ENCODE measurements at regions not wholly inside any gene's neighbourhood (a gene's known extent, or its start where the extent isn't known, plus 50 kb on each side); places are given as distances from the start of the nearest gene placed in this dataset.

- TF ChIP-seq, protein P1, sequence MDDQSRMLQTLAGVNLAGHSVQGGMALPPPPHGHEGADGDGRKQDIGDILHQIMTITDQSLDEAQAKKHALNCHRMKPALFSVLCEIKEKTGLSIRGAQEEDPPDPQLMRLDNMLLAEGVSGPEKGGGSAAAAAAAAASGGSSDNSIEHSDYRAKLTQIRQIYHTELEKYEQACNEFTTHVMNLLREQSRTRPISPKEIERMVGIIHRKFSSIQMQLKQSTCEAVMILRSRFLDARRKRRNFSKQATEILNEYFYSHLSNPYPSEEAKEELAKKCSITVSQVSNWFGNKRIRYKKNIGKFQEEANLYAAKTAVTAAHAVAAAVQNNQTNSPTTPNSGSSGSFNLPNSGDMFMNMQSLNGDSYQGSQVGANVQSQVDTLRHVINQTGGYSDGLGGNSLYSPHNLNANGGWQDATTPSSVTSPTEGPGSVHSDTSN (IDR thresholded peaks at IDR 0.05; ENCODE audit: insufficient replicate concordance, low read depth, low read length) = peak; percentile 39
- peak; percentile 54 for TF ChIP-seq POLR2A (IDR thresholded peaks at IDR 0.05; ENCODE audit: low read depth, low read length)
- peak; percentile 71; the same call in 1 of the 2 replicates for TF ChIP-seq ZBED1 (IDR thresholded peaks at IDR 0.05; ENCODE audit: borderline replicate concordance)
- TF ChIP-seq TAF1 (IDR thresholded peaks at IDR 0.05; ENCODE audit: borderline replicate concordance, low read depth, low read length) = peak; percentile 50; the same call in 1 of the 2 replicates
- peak; percentile 88 for TF ChIP-seq ZNF687 (IDR thresholded peaks at IDR 0.05)
- TF ChIP-seq EED (IDR thresholded peaks at IDR 0.05; ENCODE audit: low read depth) = peak; percentile 81
- peak; percentile 86 for TF ChIP-seq ZNF24 (IDR thresholded peaks at IDR 0.05)
- TF ChIP-seq, protein P2, sequence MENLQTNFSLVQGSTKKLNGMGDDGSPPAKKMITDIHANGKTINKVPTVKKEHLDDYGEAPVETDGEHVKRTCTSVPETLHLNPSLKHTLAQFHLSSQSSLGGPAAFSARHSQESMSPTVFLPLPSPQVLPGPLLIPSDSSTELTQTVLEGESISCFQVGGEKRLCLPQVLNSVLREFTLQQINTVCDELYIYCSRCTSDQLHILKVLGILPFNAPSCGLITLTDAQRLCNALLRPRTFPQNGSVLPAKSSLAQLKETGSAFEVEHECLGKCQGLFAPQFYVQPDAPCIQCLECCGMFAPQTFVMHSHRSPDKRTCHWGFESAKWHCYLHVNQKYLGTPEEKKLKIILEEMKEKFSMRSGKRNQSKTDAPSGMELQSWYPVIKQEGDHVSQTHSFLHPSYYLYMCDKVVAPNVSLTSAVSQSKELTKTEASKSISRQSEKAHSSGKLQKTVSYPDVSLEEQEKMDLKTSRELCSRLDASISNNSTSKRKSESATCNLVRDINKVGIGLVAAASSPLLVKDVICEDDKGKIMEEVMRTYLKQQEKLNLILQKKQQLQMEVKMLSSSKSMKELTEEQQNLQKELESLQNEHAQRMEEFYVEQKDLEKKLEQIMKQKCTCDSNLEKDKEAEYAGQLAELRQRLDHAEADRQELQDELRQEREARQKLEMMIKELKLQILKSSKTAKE (IDR thresholded peaks at IDR 0.05; ENCODE audit: low read depth, poor library complexity, severe bottlenecking) = peak; percentile 80
- TF ChIP-seq CREB1 (IDR thresholded peaks at IDR 0.05; ENCODE audit: low read depth) = peak; percentile 55; the same call in 1 of the 2 replicates
- TF ChIP-seq BACH1 (IDR thresholded peaks at IDR 0.05; ENCODE audit: borderline replicate concordance) = peak; percentile 67
- TF ChIP-seq, protein P3, sequence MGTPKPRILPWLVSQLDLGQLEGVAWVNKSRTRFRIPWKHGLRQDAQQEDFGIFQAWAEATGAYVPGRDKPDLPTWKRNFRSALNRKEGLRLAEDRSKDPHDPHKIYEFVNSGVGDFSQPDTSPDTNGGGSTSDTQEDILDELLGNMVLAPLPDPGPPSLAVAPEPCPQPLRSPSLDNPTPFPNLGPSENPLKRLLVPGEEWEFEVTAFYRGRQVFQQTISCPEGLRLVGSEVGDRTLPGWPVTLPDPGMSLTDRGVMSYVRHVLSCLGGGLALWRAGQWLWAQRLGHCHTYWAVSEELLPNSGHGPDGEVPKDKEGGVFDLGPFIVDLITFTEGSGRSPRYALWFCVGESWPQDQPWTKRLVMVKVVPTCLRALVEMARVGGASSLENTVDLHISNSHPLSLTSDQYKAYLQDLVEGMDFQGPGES (IDR thresholded peaks at IDR 0.05) = no peak
- TF ChIP-seq RAD51 (IDR thresholded peaks at IDR 0.05) = peak; percentile 26; the same call in 1 of the 2 replicates
- TF ChIP-seq PAX5 (IDR thresholded peaks at IDR 0.05; ENCODE audit: borderline replicate concordance, low read depth, low read length) = peak; percentile 39; the same call in 1 of the 2 replicates
Observed at GRCh38 chr1:224497714-224498573, 63.3 kb upstream of the WDR26 start (continued).

Measured in GM12878 (cell line).